ENCODE measurements at regions not wholly inside any gene's neighbourhood (a gene's known extent, or its start where the extent isn't known, plus 50 kb on each side); places are given as distances from the start of the nearest gene placed in this dataset.
A peak's percentile ranks its signal among the peaks of the same experiment; 100 is the strongest.

DNA sequence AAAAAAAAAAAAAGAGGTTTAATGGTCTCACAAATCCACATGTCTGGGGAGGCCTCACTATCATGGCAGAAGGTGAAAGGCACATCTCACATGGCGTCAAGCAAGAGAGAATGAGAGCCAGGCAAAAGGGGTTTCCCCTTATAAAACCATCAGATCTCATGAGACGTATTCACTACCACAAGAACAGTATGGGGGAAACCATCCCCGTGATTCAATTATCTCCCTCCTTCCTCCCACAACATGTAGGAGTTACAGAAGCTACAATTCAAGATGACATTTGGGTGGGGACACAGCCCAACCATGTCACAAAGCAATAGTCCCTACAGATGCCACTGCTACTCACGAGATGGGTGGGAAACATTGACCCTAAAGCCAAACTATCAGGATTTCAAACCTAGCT lies 392.7 kb upstream of the ID2 start:
- H3K4me3 ChIP-seq (replicated peaks; ENCODE audit: low read depth, low read length): no peak overlapping the region
- TF ChIP-seq, protein P1, sequence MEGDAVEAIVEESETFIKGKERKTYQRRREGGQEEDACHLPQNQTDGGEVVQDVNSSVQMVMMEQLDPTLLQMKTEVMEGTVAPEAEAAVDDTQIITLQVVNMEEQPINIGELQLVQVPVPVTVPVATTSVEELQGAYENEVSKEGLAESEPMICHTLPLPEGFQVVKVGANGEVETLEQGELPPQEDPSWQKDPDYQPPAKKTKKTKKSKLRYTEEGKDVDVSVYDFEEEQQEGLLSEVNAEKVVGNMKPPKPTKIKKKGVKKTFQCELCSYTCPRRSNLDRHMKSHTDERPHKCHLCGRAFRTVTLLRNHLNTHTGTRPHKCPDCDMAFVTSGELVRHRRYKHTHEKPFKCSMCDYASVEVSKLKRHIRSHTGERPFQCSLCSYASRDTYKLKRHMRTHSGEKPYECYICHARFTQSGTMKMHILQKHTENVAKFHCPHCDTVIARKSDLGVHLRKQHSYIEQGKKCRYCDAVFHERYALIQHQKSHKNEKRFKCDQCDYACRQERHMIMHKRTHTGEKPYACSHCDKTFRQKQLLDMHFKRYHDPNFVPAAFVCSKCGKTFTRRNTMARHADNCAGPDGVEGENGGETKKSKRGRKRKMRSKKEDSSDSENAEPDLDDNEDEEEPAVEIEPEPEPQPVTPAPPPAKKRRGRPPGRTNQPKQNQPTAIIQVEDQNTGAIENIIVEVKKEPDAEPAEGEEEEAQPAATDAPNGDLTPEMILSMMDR (IDR thresholded peaks at IDR 0.05; ENCODE audit: low read length, missing control alignments): no peak
- no peak for DNase-seq (ENCODE audit: low read depth)

DNA sequence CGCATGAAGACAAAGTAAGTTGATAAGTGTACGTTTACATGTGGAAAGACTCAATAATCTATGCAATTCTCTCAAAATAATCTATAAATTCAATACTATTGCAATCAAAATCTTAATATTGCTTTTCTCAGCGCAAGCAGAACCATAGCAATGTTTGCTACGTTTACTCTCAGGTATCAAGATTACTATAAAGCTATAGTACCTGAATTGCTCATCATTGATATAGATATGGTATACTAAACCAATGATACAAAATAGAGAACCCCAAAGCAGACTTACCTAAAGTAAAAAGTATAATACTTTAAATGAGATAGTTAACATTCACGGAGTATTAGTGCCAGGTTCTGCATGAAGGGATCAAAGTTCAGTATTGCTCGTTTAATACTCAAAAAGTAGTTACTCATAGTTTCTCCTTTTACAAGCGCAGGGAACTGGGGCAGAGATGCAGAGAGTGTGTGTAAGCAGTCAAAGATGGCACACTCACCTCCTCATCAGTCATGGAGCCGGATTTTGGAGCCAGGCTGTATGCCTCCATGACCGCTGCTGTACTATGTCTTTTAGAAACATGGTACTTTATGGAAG lies 391.0 kb upstream of the ID2 start:
- H3K4me3 ChIP-seq (replicated peaks; ENCODE audit: low read depth, low read length): no peak overlapping the region
- TF ChIP-seq, protein P1 (IDR thresholded peaks at IDR 0.05; ENCODE audit: low read length, missing control alignments): no peak
- DNase-seq (ENCODE audit: low read depth): no peak

DNA sequence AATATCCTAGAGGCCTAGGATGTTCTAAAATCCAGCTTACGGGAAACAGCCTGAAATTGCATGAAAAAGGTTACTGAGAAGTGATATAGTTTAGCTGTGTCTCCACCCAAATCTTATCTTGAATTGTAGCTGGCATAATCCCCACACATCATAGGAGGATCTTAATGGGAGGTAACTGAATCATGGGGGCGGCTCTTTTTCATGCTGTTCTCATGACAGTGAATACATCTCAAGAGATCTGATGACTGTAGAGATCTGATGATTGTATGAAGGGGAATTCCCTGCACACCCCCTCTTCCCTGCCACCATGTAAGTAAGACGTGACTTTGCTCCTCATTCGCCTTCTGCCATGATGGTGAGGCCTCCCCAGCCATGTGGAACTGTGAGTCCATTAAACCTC lies 385.6 kb upstream of the ID2 start:
- DNase-seq (ENCODE audit: low read depth): no peak
- TF ChIP-seq, protein P1 (IDR thresholded peaks at IDR 0.05; ENCODE audit: low read length, missing control alignments): no peak
- H3K4me3 ChIP-seq (replicated peaks; ENCODE audit: low read depth, low read length): no peak overlapping the region

DNA sequence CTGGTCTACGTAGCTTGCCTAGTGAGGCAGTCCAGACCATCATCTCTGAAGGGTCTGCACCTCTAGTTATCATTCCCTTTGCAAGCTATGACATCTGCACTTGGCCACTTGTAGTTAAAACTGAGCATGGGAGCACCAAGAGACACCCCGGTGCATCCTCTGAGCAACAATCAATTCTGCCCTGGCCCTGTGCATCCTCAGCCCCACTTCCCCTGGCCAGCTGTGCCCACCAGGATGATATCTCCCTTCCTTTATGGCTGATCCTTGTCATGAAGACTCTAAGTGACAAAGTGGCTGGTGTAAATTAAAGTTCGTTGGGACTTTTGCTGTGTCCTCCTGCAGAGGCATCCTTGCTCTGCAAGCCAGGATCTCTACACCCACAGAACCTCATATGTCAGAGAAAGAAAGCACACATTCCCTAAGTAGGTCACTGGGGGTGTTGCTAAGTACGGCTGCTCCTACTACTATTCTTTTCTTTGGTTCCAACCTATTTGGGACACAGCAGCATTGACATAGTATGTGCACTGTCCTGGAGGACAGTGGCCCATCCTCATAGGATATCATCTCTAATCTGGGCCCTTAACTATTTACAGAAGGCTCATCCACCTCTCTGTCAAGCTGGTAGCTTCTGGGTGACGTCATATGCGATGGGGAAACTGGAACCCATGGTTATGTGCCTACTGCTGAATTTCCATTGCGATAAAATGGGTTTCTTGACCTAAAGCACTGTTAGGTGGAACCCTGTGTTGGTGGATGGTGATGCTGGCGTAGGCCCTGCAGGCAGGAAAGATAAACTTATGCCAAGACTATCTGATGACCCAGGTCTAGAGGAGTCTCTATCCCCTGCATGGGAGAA lies 384.3 kb upstream of the ID2 start:
- TF ChIP-seq, protein P1 (IDR thresholded peaks at IDR 0.05; ENCODE audit: low read length, missing control alignments): no peak
- DNase-seq (ENCODE audit: low read depth): no peak
- H3K4me3 ChIP-seq (replicated peaks; ENCODE audit: low read depth, low read length): no peak overlapping the region

DNA sequence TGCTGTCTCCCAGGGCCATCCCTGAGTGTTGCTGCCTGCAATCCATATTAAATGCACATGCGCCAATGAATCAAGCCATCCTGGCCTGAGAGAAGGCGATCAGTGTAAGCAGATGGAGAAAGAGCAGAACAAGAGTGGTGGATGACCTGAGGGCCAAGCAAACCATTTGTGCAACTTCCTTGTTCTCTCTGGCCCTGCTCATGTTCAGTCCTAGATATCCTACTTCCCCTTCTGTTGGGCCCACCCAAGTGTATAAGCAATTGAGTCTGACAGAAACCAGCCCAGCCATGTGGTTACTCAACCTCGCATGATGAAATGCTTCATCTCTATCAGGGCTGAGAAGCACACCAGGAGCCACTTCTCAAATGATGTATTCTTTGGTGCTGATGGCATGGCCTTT lies 383.1 kb upstream of the ID2 start:
- TF ChIP-seq, protein P1 (IDR thresholded peaks at IDR 0.05; ENCODE audit: low read length, missing control alignments): no peak
- DNase-seq (ENCODE audit: low read depth): peak; percentile 20
- no peak overlapping the region for H3K4me3 ChIP-seq (replicated peaks; ENCODE audit: low read depth, low read length)

DNA sequence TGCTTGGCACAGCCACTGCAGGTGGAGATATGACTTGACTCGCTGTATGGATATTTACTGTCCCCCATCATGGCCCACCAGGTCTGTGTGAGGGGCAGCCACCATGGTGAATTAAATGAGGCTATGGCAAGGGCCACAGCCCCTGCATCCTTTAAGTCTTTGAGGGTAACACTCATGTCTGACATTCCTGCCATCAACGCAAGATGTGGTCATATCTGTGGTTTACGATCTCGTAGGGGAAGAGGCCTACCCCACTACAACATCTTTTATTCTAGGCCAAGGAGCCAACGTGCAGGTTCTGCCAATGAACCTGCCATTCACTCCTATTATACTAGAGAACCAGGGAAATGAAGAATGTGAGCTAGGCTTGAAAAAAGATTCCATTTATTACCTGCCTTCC lies 381.6 kb upstream of the ID2 start:
- TF ChIP-seq, protein P1 (IDR thresholded peaks at IDR 0.05; ENCODE audit: low read length, missing control alignments): no peak
- no peak for DNase-seq (ENCODE audit: low read depth)
- no peak overlapping the region for H3K4me3 ChIP-seq (replicated peaks; ENCODE audit: low read depth, low read length)

Measured in fibroblast of pulmonary artery (primary cell).